HG02571 (cell line): ENCODE measurements at regions not wholly inside any gene's neighbourhood (a gene's known extent, or its start where the extent isn't known, plus 50 kb on each side); places are given as distances from the start of the nearest gene placed in this dataset.
"Not testable (repeated sequence)": the region's sequence is repeated elsewhere in the genome, so short reads cannot be mapped to it uniquely, and the experiment has no call there.

Experiments
- ATAC-seq: cut with Tn5 transposase; IDR thresholded peaks from one replicate; pipeline ENCODE4 v1.9.1; 2021; ENCODE audit warnings: mild to moderate bottlenecking, moderate library complexity; ENCODE audit not compliant: unreplicated experiment

GRCh38 chr1:121443001-121443540, 258.3 kb downstream of the SRGAP2C start:
- ATAC-seq, result no peak

GRCh38 chr1:121444096-121444495, 259.3 kb downstream of the SRGAP2C start:
- no peak for ATAC-seq

GRCh38 chr1:121445679-121446078, 260.9 kb downstream of the SRGAP2C start:
- ATAC-seq, result no peak

- not testable (repeated sequence) for ATAC-seq
Observed at GRCh38 chr1:121447280-121447923, 262.6 kb downstream of the SRGAP2C start.

GRCh38 chr1:121448064-121448463, 263.3 kb downstream of the SRGAP2C start:
- ATAC-seq, result not testable (repeated sequence)

- no peak for ATAC-seq
Observed at GRCh38 chr1:121448851-121449250, 264.1 kb downstream of the SRGAP2C start.

- ATAC-seq, result no peak
Observed at GRCh38 chr1:121452484-121452883, 267.7 kb downstream of the SRGAP2C start.

GRCh38 chr1:121458291-121459048, 273.7 kb downstream of the SRGAP2C start:
- peak; percentile 99 for ATAC-seq

GRCh38 chr1:121459235-121459634, 274.5 kb downstream of the SRGAP2C start:
- ATAC-seq, result no peak

GRCh38 chr1:121469395-121469794, 284.6 kb downstream of the SRGAP2C start:
- ATAC-seq, result not testable (repeated sequence)

- ATAC-seq, result not testable (repeated sequence)
Observed at GRCh38 chr1:121470401-121470800, 285.6 kb downstream of the SRGAP2C start.

GRCh38 chr1:121471523-121471922, 286.7 kb downstream of the SRGAP2C start:
- ATAC-seq, result no peak

- ATAC-seq, result no peak
Observed at GRCh38 chr1:121472017-121472416, 287.2 kb downstream of the SRGAP2C start.

GRCh38 chr1:121483234-121483633, 298.5 kb downstream of the SRGAP2C start:
- ATAC-seq, result no peak

GRCh38 chr1:121483961-121484424, 299.2 kb downstream of the SRGAP2C start:
- ATAC-seq, result no peak

- ATAC-seq, result not testable (repeated sequence)
Observed at GRCh38 chr1:121494796-121495195, 310.0 kb downstream of the SRGAP2C start.

- not testable (repeated sequence) for ATAC-seq
Observed at GRCh38 chr1:121511455-121511854, 326.7 kb downstream of the SRGAP2C start.

- not testable (repeated sequence) for ATAC-seq
Observed at GRCh38 chr1:121511876-121512275, 327.1 kb downstream of the SRGAP2C start.

GRCh38 chr1:121515235-121515634, 330.5 kb downstream of the SRGAP2C start:
- no peak for ATAC-seq

- peak; percentile 59 for ATAC-seq
Observed at GRCh38 chr1:121516234-121516967, 331.6 kb downstream of the SRGAP2C start.

- ATAC-seq, result no peak
Observed at GRCh38 chr1:121517586-121518230, 332.9 kb downstream of the SRGAP2C start.
